Upper lobe of left lung (tissue), 4 donors: ENCODE measurements at regions not wholly inside any gene's neighbourhood (a gene's known extent, or its start where the extent isn't known, plus 50 kb on each side); places are given as distances from the start of the nearest gene placed in this dataset.

Source experiments
- EP300 ChIP-seq, 4 donors: sonication (generic); formaldehyde crosslinking; IDR thresholded peaks; one replicate each; pipeline ENCODE4 v1.5.1; 2017; ENCODE audit warnings: antibody characterized with exemption in 4 of 4, control low read depth in 2 of 4
- POLR2AphosphoS5 ChIP-seq, 2 donors: sonication (generic); formaldehyde crosslinking; IDR thresholded peaks; one replicate each; pipeline ENCODE4 v1.5.1; 2017; ENCODE audit warnings: antibody characterized with exemption in 2 of 2
- TF ChIP-seq, protein P1 (sequence below), 6 experiments: fragments of 450-650 bp in 4 of 6; fragments of 200-600 bp in 2 of 6; sonication (generic) in 2 of 6; IDR thresholded peaks; one replicate each; pipeline ENCODE4 v1.5.1; 2016 to 2019; ENCODE audit warnings: antibody characterized with exemption in 6 of 6

DNA sequence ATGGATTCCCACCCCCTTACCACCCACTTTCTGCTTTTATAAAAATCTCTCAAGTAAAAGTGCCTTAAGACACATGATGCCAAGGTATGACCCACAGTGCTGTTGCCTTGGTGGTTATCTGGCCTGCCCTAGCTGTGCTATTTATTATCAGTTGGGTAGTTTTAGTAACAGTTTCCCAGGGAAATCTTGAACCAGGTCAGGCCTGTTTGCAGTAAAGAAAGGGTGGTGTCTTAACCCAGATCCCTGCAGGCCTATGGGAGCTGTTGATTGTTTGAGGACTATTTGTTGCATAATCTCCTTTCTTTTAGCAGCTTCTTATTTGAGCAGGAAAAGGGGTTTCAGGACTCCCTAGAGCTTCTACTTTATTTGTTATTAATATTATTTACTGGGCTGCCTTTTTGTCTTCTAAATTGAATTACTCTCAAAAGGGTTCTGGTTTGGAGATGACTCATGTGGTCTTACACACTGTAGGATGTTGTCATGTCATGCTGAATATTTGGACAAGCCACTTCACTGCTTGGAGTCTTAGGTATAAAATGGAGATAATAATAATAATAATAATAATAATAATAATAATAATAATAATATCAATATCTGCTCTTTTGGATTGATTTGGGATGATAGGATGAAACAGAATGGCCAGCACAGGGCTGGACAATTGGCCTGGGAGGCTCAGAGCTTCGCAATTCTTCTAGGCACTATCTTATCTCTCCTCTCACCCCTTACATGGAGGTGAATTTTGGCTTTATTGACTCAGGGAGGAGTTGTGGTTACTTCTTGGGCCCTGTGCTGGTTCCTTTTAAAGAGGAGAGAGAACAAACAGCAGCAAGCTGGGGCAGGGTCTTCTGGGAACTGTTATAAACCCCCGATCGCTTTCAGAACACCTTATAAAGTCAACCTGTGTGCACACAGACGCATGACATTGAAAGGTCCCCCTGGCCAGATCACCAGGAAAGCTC lies 252.1 kb downstream of the PRDM2 start:
- TF ChIP-seq, protein P1, sequence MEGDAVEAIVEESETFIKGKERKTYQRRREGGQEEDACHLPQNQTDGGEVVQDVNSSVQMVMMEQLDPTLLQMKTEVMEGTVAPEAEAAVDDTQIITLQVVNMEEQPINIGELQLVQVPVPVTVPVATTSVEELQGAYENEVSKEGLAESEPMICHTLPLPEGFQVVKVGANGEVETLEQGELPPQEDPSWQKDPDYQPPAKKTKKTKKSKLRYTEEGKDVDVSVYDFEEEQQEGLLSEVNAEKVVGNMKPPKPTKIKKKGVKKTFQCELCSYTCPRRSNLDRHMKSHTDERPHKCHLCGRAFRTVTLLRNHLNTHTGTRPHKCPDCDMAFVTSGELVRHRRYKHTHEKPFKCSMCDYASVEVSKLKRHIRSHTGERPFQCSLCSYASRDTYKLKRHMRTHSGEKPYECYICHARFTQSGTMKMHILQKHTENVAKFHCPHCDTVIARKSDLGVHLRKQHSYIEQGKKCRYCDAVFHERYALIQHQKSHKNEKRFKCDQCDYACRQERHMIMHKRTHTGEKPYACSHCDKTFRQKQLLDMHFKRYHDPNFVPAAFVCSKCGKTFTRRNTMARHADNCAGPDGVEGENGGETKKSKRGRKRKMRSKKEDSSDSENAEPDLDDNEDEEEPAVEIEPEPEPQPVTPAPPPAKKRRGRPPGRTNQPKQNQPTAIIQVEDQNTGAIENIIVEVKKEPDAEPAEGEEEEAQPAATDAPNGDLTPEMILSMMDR (IDR thresholded peaks at IDR 0.05): no peak
- TF ChIP-seq EP300 (IDR thresholded peaks at IDR 0.05): no peak
- no peak for TF ChIP-seq POLR2AphosphoS5 (IDR thresholded peaks at IDR 0.05)
